ENCODE measurements at regions not wholly inside any gene's neighbourhood (a gene's known extent, or its start where the extent isn't known, plus 50 kb on each side); places are given as distances from the start of the nearest gene placed in this dataset.

- no peak for TF ChIP-seq CTCF (IDR thresholded peaks at IDR 0.05)
- ATAC-seq (ENCODE audit: low FRiP score): no peak
- no peak for DNase-seq (ENCODE audit: low spot score)
Measured at GRCh38 chr15:69689133-69689532, 236.5 kb downstream of the RPLP1 start.

- ATAC-seq (ENCODE audit: low FRiP score) (no peak), DNase-seq (ENCODE audit: low spot score) (no peak)
- TF ChIP-seq CTCF (IDR thresholded peaks at IDR 0.05): no peak
Measured at GRCh38 chr15:69691307-69692015, 238.8 kb downstream of the RPLP1 start.

GRCh38 chr15:69692342-69692741, 239.7 kb downstream of the RPLP1 start:
- DNase-seq (ENCODE audit: low spot score) (no peak), ATAC-seq (ENCODE audit: low FRiP score) (no peak)
- no peak for TF ChIP-seq CTCF (IDR thresholded peaks at IDR 0.05)

GRCh38 chr15:69693059-69693458, 240.4 kb downstream of the RPLP1 start:
- ATAC-seq (ENCODE audit: low FRiP score) (no peak), DNase-seq (ENCODE audit: low spot score) (no peak)
- TF ChIP-seq CTCF (IDR thresholded peaks at IDR 0.05): no peak

- ATAC-seq (ENCODE audit: low FRiP score): no peak
- DNase-seq (ENCODE audit: low spot score): no peak
- TF ChIP-seq CTCF (IDR thresholded peaks at IDR 0.05): no peak
Measured at GRCh38 chr15:69696946-69697345, 244.3 kb downstream of the RPLP1 start.

- no peak for TF ChIP-seq CTCF (IDR thresholded peaks at IDR 0.05)
- ATAC-seq (ENCODE audit: low FRiP score) (no peak), DNase-seq (ENCODE audit: low spot score) (no peak)
Measured at GRCh38 chr15:69697916-69698315, 245.3 kb downstream of the RPLP1 start.

- no peak for TF ChIP-seq CTCF (IDR thresholded peaks at IDR 0.05)
- no peak for DNase-seq (ENCODE audit: low spot score)
- ATAC-seq (ENCODE audit: low FRiP score): no peak
Measured at GRCh38 chr15:69699096-69699495, 246.5 kb downstream of the RPLP1 start.
